AG10803 (cell line): ENCODE measurements at regions not wholly inside any gene's neighbourhood (a gene's known extent, or its start where the extent isn't known, plus 50 kb on each side); places are given as distances from the start of the nearest gene placed in this dataset.

ENCODE experiments used
- DNase-seq: peaks from one replicate; pipeline ENCODE4 v3.0.0; 2010; ENCODE audit warnings: low read depth
- H3K4me3 ChIP-seq: 2 replicates; pipeline ENCODE4 v1.5.1; 2011; ENCODE audit warnings: mild to moderate bottlenecking, low read length, control low read depth
- TF ChIP-seq, protein P1 (sequence below): conservative IDR thresholded peaks from 2 replicates; pipeline ENCODE4 v1.5.1; 2011; ENCODE audit warnings: mild to moderate bottlenecking, low read length, control low read depth, inconsistent platforms

DNA sequence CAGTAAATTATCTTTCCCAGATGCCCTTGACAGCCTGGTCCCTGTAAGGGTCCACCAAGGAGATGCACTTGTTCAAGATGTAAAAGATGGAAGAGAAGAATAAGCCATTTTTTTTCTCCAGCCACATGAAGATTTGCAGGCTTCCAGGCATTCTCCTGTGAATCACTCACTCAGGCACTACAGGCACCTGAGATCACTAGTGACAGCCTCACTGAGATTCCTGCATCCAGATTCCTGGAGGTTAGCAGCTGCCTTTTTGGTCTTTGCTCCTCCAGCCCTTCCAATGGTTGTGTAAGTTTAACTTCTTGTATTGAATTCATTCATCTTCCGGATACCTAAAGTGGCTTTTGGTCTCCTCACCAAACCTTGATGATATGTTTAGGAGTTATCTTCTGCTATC, 630.2 kb upstream of the CADM1 start:
- TF ChIP-seq, protein P1, sequence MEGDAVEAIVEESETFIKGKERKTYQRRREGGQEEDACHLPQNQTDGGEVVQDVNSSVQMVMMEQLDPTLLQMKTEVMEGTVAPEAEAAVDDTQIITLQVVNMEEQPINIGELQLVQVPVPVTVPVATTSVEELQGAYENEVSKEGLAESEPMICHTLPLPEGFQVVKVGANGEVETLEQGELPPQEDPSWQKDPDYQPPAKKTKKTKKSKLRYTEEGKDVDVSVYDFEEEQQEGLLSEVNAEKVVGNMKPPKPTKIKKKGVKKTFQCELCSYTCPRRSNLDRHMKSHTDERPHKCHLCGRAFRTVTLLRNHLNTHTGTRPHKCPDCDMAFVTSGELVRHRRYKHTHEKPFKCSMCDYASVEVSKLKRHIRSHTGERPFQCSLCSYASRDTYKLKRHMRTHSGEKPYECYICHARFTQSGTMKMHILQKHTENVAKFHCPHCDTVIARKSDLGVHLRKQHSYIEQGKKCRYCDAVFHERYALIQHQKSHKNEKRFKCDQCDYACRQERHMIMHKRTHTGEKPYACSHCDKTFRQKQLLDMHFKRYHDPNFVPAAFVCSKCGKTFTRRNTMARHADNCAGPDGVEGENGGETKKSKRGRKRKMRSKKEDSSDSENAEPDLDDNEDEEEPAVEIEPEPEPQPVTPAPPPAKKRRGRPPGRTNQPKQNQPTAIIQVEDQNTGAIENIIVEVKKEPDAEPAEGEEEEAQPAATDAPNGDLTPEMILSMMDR: no peak
- DNase-seq: no peak
- no peak overlapping the region for H3K4me3 ChIP-seq

DNA sequence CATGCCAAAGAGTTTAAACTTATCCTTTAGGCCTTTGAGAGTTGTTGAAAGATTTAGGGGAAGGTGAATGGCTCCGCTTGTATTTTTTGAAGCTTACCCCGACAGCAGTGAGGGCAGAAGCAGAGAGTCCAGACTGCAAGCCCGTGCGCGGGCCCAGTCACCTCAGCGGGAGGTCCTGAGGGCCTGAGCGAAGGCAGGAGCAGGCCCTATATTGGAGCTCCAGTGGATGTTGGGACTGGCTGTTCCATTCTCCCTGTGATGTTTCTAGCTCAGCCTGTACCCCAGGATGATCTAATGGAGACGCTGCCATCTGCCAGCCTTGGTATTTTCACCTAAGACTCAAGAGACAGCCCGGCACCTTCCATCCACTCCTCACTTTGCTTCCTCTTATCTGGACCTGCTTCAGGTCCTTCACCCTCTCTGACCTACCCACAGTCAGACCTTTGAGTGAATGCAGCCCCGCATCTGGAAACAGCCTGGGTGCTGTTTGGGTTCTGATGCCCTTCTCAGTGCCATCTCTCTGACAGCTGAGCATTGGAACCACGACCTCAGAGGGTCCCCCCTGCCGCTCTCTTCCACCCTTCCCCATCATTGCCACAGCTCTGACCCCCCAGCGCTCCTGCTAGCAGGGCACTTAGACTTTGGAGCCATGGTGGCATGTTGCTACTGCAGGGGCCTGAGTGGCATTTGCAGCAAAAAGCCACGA, 628.2 kb upstream of the CADM1 start:
- TF ChIP-seq, protein P1: no peak
- no peak for DNase-seq
- no peak overlapping the region for H3K4me3 ChIP-seq

DNA sequence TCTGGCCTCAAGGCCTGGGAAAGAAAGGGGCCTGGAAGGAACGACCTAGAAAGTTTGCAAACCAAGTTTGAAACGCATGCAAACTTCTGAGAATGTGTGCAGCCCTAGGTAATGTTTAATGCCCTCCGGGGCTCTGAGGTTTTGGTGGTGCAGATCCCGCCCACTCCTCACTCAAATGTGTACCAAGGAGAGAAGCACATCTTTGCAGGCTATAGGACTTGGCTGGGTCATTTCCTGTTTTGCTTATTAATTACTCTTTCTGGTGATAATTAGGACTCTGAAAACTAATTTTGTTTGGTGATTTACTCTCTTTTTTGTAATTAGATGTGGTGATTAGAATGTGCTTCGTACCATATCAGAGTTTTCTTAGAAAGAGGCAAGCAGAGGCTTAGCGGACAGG, 625.9 kb upstream of the CADM1 start:
- no peak overlapping the region for H3K4me3 ChIP-seq
- no peak for DNase-seq
- TF ChIP-seq, protein P1: no peak

DNA sequence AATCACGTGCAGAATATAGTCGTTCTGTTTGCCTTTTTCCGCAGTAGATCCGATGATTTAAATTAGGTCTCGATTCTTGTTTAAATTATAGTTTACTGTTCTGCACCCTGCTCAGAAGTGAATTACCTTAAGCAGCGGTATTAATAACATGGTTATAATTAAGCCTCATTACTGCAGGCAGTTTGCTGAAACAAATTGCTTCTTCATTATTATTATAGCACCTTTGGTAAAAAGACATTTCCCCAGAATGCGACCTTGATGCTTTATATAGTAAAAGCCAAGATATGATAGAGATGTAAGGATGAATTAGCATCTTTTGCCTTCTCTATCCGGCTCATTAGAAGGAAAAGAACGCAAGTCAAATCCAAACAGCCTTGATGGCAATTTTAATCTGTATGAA, 625.2 kb upstream of the CADM1 start:
- no peak overlapping the region for H3K4me3 ChIP-seq
- TF ChIP-seq, protein P1: no peak

DNA sequence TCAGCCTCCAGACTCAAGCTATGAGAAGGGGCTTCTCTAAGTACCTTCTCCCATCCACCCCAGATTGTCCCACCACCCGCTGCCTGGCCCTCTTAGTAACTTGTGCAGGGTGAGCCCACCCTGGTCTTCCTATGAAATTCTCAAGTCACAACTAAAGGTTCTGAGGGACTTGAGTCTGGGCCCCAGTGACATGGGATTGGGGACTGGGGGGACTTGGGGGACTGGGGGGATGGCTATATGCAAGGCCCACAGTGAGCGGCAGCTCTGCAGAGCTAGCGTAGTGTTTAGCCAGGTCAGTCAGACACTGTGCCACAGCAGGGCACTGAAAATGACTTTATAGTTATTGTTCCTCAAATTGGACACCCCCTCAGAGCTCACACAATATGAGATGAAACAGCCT, 622.3 kb upstream of the CADM1 start:
- TF ChIP-seq, protein P1: no peak
- H3K4me3 ChIP-seq: no peak overlapping the region
- DNase-seq: no peak

More for the DNA sequence above, 625.2 kb upstream of the CADM1 start:
- no peak for DNase-seq

DNA sequence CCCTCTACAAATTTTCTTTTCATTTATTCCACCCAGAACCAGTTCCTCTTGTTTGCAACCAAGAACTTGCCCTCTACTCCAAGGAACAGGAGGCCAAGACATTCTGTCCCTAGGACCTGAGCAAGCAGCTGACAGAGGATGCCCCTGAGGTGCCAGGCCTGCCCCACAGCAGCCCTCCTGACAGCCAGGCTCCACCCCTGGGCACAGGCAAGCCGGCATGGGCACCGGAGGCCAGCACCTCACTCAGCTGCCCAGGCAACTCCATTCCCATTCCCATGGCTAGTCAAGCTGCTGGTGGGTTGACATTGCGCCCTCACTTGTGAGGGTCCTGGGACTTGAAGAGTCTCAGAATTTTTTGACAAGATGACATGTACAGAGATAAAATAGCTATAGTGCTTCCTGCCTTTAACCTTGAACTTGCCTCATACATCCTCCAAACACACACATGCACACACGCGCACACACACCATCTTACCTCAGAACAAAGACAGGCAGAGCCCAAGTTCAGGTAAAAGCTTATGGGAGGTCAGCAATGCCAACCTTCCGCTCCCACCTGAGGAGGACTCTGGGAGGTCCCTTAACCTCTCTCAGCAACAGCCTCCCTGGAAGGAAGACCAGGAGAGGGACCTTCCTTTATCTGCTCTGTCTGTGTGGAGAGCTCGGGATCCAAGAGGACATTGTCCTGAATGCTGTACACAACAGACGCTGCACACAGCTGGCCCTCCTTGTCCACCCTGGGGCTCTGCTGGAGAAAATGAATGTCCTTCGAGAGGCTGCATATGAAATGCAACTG, 620.9 kb upstream of the CADM1 start:
- H3K4me3 ChIP-seq: no peak overlapping the region
- DNase-seq: no peak
- TF ChIP-seq, protein P1: no peak

DNA sequence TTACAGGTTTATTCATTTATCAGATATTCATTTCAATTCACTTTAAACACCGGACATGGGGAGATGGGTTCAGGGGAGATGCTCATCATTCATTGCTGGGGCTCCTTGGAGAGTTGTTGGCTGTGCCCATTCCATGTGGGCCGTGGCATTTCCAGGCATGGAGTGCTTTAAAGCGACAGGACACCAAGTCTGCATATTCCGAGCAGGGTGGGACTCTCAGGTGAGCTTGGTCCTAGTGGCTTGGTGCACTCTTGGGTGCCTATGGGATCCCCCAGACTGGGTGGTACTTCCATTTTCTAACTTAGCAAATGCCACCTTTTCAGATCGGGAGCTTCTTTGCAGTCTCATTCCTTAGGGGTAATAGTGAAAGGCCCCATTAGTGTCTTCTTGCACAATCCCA, 619.5 kb upstream of the CADM1 start:
- no peak overlapping the region for H3K4me3 ChIP-seq
- TF ChIP-seq, protein P1: no peak
- DNase-seq: no peak
